Fibroblast of villous mesenchyme (primary cell): ENCODE measurements at regions not wholly inside any gene's neighbourhood (a gene's known extent, or its start where the extent isn't known, plus 50 kb on each side); places are given as distances from the start of the nearest gene placed in this dataset.

Experiments used
- DNase-seq: peaks from one replicate; pipeline ENCODE4 v3.0.0-alpha.2; 2010; ENCODE audit warnings: low read depth
- H3K4me3 ChIP-seq: 2 replicates; pipeline ENCODE4 v1.5.1; 2011; ENCODE audit warnings: low read depth, mild to moderate bottlenecking, low read length
- TF ChIP-seq, protein P1 (sequence below): IDR thresholded peaks from 2 replicates; pipeline ENCODE4 v1.5.1; 2012; ENCODE audit warnings: low read depth, mild to moderate bottlenecking, low read length; ENCODE audit not compliant: insufficient read depth

DNA sequence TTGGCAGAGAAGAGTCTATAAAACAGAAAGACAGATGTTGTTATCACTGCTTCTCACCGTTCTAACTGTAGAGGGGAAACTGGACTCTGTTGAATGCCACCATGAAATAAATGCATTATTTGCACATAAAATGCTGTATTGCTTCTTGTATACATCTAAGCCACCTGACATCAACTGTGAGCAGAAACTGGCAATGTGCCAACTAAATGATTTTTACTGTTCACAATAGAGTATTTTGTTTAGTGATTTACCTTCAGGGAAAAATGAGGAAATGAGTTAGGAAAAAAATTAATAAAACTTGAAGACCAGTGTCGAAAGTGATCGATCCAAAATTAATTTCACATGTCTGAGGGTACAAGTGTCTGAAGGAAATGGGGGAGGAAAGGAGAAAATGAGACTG, 65.9 kb upstream of the TNIP3 start:
- TF ChIP-seq, protein P1, sequence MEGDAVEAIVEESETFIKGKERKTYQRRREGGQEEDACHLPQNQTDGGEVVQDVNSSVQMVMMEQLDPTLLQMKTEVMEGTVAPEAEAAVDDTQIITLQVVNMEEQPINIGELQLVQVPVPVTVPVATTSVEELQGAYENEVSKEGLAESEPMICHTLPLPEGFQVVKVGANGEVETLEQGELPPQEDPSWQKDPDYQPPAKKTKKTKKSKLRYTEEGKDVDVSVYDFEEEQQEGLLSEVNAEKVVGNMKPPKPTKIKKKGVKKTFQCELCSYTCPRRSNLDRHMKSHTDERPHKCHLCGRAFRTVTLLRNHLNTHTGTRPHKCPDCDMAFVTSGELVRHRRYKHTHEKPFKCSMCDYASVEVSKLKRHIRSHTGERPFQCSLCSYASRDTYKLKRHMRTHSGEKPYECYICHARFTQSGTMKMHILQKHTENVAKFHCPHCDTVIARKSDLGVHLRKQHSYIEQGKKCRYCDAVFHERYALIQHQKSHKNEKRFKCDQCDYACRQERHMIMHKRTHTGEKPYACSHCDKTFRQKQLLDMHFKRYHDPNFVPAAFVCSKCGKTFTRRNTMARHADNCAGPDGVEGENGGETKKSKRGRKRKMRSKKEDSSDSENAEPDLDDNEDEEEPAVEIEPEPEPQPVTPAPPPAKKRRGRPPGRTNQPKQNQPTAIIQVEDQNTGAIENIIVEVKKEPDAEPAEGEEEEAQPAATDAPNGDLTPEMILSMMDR, result no peak
- no peak for DNase-seq
- no peak overlapping the region for H3K4me3 ChIP-seq

DNA sequence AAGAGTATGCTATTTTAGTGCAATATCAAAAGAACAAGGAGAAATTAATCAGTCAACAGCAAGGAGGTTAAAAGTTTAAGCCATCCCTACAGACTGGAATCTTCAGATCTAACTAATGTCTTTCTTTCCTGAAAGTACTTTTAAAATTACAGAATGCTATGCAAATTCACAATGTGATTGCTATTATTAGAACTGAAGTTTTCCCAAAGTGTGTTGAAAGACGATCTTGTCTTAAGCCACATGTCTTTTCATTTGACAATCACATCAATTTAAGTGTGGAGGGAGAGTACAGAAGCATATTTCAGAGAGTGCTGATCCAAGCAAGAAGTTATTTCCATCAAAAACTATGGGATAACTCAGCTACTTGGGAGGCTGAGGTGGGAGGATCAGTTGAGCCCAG, 64.7 kb upstream of the TNIP3 start:
- DNase-seq, result no peak
- H3K4me3 ChIP-seq, result no peak overlapping the region
- TF ChIP-seq, protein P1, result no peak

DNA sequence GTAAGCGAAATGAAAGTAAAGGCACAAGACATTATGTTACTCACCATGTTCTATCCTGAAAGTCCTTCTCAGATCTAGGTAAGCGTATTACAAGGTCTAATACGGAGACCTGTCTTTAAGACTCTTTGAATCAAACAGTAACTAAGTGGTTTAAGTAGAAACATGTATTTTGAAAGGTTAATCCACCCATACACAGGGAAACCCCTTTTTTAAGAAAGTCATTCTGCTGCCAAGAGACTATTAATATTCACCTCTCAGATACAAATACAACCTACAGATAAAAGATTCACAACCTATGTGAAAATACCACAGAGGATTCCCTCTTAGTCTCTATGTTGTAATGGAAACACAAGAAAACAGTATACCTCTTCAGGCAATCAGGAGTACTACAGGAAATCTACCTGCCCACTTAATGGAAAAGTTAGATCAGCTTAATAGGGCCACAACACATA, 63.2 kb upstream of the TNIP3 start:
- DNase-seq, result no peak
- H3K4me3 ChIP-seq, result no peak overlapping the region
- TF ChIP-seq, protein P1, result no peak

DNA sequence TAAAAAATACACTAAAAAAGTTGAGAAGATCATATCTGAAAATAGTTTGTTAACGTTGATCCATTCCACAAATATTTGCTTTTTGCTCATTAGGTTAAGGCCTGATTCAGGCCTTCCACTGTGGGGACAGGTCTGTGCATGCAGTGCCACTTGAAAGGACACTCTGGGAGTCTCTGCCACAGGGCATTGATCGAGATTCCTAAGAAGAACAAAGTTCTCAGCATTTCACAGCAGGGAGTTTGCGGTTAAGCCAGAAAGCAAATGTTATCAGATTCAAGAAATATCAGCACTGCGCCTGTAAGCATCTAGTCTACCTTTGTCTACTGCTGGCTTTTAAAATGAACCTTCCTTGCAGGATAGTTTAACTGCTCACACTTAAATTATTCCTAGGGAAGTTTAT, 62.2 kb upstream of the TNIP3 start:
- TF ChIP-seq, protein P1, result no peak
- no peak overlapping the region for H3K4me3 ChIP-seq
- DNase-seq, result no peak

DNA sequence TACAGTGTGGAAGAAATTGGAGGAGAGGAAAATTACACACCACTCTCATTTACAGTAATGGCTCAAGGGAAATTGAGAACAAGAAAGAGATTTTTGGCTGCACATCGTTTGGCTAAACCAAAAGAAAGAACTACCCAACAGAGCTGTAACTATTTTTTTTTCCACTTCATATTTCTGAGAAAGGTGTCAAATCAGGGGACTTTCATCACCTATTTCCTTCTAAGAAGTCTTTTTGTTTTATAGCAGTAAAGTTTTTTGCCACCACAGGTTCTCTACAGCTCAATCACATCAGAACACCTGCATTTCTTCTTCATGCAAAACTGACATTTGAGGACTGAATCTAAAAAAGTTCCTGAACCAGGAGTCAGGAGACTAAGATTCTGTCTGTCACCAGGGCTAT, 57.5 kb upstream of the TNIP3 start:
- DNase-seq, result no peak
- H3K4me3 ChIP-seq, result no peak overlapping the region
- TF ChIP-seq, protein P1, result no peak

DNA sequence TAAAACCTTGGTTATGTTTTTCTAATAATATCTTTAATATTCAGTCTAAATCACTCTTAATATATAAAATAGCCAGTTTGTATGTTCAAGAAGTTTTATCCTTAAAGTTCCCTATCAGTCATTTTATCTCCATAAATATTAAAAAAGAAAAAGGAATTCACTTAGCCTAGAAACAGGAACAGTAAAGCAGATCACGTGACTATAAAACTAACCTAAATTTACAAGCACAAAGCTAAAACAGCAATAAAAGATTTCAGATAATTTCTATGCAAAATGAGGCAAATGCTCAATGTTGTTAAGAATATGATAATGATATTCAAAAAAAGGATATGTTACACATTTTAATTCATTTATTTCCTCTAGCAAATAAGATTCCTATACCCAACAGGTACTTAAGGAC, 57.1 kb upstream of the TNIP3 start:
- TF ChIP-seq, protein P1, result no peak

DNA sequence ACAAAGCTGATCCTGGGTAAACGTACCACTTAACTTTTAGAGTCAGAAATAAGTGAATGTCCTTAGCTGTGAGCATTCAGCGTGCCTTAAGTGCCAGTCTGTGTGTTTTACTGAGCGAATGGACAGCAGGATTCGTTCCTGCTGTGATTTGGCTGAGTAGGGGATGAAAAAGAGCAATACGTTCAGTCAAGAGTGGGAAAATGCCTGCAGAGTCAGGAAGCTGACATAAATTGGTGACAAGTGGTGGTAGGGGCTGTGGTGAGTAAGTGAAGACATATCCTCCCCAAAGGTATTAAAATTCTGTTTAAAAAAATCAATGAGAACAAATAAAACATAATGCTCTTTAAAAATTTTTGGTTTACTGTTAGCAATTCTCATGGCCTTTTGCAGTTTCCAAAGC, 56.6 kb upstream of the TNIP3 start:
- DNase-seq, result no peak
- TF ChIP-seq, protein P1, result no peak
- H3K4me3 ChIP-seq, result no peak overlapping the region

More for the DNA sequence above, 57.1 kb upstream of the TNIP3 start:
- H3K4me3 ChIP-seq, result no peak overlapping the region
- DNase-seq, result no peak
